GM18873 (cell line): ENCODE measurements at regions not wholly inside any gene's neighbourhood (a gene's known extent, or its start where the extent isn't known, plus 50 kb on each side); places are given as distances from the start of the nearest gene placed in this dataset.
"Not testable (repeated sequence)": the region's sequence is repeated elsewhere in the genome, so short reads cannot be mapped to it uniquely, and the experiment has no call there.

ENCODE experiments used
- ATAC-seq: cut with Tn5 transposase; IDR thresholded peaks from one replicate; pipeline ENCODE4 v1.9.1; 2021; ENCODE audit warnings: mild to moderate bottlenecking, moderate library complexity, moderate number of reproducible peaks; ENCODE audit not compliant: unreplicated experiment, low FRiP score

DNA sequence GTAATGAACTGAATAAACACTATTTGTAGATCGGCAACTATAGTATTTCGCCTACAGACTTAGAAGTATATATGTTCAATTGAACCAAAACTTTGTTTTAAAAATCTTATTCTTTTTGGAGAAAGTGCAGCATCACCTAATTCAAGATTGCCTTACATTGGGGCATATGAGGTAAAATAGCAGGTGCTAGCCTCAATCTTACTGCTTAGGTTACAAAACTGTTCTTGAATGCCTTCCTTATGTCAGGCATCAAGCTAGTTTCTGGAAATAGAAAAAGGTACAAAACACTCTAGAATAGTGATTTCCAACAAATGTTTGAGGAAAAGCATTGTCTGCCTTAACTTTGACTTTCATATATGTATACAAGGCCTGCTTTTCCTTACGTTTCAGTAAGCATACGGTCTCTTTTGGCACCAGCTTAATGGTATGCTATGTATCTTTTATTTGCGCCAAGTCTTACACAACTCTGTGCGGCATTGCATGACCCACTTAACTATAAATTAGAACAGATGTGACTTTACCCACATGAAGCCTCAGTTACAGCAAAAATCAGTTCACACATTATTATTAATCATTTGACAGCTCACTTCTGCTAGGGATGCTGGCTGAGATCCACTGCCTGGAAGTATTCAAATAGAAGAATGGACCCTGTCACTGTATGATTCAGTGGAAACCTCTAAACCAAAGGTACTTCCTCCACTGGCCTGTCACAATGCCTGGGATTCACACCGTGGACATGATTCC, 174.1 kb downstream of the PRELID2 start:
- no peak for ATAC-seq

DNA sequence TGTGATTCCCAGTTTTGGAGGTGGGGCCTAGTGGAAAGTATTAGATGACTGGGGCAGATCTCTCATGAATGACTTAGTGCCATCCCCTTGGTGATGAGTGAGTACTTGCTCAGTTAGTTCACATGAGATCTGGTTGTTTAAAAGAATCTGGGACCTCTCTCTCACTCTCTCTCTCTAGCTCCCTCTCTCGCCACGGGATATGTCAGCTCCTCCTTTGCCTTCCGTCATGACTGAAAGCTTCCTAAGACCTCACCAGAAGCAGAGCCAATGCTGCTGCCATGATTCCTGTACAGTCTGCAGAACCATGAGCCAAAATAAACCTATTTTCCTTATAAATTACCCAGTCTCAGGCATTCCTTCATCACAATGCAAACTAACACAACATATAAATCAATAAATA, 176.7 kb downstream of the PRELID2 start:
- ATAC-seq: no peak

DNA sequence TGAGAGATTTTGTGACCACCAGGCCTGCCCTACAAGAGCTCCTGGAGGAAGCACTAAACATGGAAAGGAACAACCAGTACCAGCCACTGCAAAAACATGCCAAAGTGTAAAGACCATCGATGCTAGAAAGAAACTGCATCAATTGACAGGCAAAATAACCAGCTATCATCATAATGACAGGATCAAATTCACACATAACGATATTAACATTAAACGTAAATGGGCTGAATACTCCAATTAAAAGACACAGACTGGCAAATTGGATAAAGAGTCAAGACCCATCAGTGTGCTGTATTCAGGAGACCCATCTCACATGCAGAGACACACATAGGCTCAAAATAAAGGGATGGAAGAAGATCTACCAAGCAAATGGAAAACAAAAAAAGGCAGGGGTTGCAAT, 182.4 kb downstream of the PRELID2 start:
- not testable (repeated sequence) for ATAC-seq

DNA sequence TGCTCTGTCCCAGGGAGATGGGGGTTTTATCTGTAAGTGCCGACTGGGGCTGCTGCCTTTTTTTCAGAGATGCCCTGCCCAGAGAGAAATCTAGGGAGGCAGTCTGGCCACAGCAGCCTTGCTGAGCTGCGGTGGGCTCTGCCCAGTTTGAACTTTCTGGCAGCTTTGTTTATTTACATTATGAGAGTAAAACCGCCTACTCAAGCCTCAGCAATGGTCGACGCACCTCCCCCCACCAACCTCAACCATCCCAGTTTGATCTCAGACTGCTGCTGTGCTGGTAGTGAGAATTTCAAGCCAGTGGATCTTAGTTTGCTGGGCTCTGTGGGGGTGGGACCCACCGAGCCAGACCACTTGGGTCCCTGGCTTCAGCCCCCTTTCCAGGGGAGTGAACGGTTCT, 188.0 kb downstream of the PRELID2 start:
- not testable (repeated sequence) for ATAC-seq

DNA sequence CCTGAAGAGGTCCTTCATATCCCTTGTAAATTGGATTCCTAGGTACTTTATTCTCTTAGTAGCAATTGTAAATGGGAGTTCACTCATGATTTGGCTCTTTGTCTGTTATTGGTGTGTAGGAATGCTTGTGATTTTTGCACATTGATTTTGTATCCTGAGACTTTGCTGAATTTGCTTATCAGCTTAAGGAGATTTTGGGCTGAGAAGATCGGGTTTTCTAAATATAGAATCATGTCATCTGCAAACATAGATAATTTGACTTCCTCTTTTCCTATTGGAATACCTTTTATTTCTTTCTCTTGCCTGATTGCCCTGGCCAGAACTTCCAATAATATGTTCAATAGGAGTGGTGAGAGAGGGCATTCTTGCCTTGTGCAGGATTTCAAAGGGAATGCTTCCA, 191.9 kb downstream of the PRELID2 start:
- ATAC-seq: not testable (repeated sequence)

DNA sequence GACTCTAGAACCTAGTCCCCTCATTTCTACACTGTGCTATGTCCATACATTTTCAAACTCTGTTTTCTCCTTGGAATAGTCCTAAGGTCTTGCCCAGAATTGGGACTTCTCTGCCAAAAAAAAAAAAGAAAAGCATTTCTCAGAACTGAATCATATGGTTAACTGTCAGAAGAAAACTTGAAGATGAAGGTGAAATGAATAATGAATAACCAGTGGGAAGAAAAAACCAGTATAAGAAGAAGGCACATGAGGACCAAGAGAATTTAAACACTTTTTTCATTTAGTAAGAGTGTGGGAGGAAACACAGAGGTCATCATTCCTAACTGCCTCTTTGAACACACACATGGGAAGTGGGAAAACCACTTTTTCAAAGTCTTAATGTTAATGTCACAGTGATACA, 197.7 kb downstream of the PRELID2 start:
- ATAC-seq: no peak

DNA sequence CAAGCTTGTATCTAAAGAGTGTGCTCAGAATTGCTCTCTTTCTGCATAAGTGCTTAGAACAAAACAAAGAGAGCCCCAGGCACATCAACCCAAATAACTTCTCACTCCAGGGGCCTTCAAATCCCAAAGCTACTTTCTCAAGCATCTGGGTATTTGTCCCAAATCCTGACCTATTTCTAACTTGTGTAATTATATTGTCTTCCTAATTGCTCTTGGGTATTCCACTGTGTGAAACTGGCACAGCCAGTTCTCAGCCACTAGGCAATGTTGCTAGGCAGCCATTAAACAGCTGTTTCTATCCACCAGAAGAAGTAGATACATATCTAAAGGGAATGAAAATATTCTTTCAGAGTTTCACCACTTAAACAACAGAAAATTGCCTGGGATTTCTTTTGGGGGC, 198.8 kb downstream of the PRELID2 start:
- no peak for ATAC-seq

DNA sequence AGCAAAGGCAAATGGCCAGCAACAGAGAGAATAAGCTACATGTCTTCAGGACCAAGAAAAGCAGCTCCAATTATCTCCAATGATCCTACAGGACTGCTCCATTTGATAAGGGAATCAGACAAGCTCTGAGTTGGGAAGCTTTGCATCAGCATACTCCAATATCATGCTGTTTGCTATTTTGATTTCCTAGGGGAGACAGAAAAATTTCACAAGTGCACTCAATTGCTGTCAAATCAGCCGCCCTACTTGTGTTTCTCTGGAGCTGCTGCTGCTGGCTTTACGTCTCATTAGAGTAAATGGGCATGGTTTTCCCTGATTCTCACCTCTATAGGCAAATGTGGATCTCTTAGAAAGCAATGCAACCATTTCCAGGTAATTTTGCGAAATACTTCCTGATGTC, 201.7 kb downstream of the PRELID2 start:
- ATAC-seq: no peak

DNA sequence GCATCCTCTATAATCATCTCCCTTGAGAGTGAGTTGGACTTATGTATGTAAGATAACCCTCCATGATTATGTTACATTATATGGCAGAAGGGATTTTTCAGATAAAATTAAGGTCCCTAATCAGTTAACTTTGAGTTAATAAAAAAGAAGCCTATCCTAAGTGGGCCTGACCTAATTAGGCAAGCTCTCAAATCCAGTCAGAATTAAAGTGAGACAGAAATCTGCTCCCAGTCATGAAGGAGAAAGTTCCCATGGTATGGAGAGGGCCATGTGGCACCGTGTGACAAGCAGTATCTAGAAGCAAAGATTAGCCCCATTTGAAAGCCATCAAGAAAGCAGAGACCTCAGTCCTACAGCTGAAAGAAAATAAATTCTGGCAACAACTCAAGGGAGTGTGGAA, 202.4 kb downstream of the PRELID2 start:
- ATAC-seq: no peak

DNA sequence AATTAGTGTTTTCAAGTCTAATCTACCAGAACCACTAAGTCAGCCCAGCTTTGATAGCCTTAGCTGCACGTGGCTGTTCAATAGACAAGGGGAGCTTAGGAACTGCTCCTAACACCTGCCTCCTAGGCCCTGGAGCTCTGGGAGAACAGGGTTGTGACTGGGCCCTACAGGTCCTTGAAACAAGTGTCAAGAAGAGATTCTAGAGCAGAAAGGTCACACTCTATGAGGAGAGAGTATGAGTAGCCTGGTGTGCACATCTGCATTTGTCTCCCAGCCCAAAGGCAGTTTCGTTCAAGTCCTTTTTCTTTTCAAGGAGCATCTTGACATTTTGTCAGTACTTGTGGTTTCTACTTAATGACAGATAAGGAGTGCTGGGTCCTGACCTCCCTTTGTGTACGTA, 206.1 kb downstream of the PRELID2 start:
- no peak for ATAC-seq

DNA sequence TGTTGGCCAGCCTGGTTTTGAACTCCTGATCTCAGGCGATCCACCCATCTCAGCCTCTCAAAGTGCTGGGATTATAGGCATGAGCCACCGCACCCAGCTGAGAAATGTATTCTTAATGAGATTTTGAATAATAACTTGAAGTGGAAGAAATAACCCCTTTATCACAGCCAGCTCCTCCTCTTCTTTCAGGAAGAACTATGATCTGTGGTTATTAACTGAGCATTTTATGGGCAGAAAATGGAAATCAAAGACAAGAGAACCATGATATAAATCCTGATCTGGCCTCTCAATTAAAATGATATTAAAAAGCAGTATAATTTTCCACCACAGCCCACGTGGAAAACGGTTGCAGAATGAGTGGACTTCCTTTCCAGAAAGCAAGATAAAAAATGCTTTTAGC, 206.6 kb downstream of the PRELID2 start:
- ATAC-seq: no peak

DNA sequence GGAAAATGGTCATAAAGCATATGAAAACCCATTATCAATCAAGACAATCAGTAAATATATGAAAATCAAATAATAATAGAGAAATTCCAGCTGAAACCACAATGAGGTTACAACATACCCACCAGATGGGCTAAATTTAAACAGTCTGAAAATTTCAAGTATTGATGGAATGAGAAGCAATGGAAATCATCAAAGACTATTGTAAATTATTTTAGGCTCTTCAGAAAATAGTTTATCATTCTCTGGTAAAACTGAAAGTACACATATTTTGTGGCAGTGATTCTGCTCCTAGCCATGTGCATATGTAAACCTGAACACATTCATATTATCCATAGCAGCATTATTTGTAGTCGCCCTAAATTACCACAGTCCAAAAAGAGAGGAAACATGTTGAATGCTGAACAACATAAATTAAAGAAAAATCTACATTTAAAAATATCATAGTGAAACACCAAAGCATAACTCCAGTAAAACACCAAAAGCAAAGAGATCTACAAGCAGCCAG, 215.3 kb downstream of the PRELID2 start:
- ATAC-seq: no peak

DNA sequence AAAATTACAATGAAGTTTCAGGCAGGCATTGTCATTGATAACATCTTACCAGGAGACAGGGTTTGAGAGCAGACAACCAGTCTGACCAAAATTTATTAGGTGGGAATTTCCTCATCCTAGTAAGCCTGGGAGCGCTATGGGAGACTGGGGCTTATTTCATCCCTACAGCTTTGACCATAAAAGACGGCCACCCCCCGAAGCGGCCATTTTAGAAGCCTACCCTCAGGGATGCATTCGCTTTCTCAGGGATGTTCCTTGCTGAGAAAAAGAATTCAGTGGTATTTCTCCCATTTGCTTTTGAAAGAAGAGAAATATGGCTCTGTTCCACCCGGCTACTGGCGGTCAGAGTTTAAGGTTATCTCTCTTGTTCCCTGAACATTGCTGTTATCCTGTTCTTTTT, 218.4 kb downstream of the PRELID2 start:
- ATAC-seq: not testable (repeated sequence)

DNA sequence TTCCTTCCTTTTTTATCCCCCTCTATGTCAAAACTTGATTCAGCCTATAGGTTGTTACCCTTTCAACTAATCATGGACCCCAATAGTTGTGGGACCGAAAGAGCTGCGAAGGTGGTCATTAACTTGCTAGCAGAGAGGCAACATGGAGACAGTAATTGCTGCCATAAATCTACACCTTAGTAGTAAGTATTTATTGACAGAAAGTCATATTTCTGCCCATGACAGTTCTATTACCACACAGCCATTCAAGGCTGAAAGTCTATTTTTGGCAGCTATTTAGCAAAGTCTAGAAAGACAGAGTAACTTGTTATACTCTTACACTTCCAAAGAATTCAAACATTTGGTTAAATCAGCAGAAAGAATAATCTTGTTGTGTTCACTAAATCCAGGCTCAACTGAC, 236.2 kb downstream of the PRELID2 start:
- ATAC-seq: no peak

DNA sequence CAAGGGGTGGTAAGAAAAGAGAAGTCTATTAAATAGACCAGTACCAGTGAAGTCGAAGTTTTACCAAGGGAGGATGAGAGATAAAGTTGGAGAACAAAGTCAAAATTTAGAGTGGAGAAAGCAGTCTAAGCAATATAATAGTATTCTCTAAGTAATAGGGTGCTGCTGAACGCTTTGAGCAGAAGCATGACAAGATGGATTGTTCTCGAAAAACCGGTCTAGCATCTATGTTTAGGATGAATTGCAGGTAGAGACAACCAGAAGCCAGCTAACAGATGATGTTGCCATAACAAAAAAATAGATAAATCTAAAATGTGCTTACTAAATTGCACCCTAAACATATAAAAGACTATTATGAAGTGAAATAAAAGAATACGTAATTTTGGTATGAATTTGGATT, 237.0 kb downstream of the PRELID2 start:
- no peak for ATAC-seq

DNA sequence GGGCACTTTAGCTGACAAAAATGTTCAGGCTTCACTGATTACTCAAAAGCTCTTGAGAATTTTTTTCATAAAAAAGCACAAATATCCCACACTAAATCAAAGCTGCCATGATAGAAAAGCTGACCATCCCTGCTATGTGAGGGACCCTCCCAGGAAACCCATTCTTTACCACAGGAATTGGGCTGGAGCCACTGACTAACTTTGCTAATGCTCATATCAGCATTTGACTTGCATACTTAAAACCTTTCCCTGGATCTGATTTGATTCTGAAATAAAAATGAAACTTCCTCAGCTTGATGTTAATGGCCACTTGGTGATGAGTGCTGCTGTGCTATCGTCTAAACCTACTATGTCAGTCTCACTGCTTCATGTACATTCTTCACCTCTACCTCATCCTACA, 243.6 kb downstream of the PRELID2 start:
- ATAC-seq: no peak

DNA sequence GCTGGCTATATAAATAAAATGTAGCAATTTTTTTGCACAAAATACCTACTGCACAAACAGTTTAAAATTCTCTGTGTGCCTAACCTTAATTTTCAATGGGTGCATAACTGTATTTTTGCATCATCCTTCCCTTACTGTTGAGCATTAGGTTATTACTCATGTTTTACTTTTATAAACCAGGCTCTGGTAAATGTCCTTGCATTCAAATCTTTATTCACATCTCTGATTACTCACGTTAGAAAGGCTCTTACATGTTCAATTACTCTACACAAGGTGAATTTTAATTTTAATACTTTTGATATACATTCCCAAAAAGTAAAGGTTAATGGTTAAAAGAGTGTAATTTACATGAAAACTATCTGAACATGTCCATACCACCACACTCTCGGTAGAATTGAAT, 246.1 kb downstream of the PRELID2 start:
- no peak for ATAC-seq

DNA sequence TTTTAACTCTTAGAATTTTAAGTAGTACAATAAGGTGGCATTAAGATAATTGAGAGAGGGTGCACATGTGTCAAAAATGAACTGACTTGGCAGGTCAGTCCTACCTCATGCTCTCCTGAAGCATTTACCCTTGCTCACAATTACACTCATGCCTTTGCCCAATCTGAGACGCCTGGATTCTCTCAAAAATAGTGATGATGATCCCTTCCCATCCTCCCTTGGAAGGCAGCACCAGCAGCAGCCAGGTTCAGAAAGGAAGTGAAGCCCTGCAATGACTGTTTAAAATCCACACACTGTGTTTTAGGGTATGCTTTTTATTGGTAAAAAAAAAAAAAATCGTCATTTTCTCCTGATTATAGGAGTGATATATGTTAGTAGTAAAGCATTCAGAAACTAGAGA, 246.6 kb downstream of the PRELID2 start:
- ATAC-seq: no peak

DNA sequence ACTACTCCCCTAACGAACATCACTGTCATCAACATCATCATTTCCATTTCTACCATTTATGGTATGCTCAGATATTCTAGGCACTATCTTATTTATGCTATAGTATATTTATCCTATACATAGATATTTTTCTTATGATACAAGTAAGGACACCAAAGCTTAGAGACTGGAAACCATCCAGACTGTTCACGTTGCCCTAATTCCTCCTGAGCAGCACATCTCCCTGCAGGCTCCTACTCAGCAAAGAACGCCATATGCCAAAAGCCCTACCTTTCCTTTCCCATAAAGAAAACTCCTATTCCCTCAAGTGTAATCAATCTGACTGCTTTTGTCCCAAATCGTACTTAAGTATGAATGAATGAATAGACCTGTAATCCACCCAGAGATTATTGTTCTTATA, 247.0 kb downstream of the PRELID2 start:
- ATAC-seq: no peak

DNA sequence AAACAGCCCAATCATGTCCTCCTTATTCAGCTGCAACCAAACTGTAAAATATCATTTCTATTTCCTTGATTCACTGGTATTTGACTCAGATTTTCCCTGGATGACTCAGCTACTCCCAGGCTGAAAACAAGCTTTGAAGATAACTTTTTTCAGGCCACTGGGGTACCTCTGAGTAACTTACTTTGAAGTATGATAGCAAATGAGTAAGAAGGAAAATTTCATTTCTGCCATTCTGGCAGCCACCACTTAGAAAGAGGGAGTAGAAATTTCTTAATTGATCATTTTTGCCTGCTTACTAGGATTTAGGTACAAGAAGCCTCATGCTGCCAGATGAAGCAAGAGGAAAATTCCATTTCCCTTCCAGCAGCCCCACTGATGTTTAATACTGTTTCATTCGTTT, 247.4 kb downstream of the PRELID2 start:
- no peak for ATAC-seq

DNA sequence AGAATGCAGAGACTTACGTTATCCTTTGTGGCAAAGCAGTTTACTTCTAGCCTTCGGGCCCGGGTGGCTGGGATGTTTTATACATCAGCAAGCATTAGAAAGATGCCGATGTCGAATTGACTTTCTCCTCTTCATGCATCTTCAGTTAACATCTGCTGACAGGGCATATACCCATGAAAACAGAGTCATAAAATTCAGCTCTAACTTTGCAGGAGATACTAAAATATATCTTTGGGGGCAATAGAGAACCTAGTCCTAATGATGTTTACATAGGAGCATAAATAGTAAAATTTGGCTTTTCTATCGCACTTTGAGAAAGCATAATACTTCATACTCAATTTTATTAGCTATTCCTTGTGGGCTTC, 247.9 kb downstream of the PRELID2 start:
- ATAC-seq: no peak

DNA sequence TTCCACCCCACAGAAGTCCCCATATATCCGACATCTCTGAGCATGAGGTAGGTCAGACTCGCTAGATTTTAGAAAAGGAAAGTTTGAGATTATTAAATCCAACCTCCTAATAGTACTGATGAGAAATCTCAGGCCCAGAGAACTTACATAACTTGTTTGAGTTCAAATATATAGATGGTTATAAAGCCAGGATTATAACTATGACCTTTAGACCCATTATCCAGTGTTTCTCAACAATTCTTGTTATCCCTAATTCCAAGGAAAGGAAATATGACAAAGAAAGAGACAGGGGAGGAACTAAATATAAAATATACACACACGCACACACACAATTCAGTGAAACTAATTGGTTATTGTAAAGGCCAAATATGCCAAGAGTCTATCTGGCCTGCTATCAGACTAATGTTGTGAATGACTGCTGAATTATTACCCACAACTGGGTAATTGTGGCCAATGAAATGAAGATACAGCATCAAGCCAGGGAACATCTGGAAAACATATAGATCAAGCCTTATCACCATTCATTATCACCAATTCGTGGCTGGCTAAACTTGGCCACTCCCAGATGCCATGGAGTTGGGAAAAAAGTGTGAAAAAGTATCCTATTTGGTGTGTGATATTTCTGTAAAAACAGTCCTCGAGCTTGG, 248.4 kb downstream of the PRELID2 start:
- no peak for ATAC-seq
